ENCODE measurements at regions not wholly inside any gene's neighbourhood (a gene's known extent, or its start where the extent isn't known, plus 50 kb on each side); places are given as distances from the start of the nearest gene placed in this dataset.
"Not testable (repeated sequence)": the region's sequence is repeated elsewhere in the genome, so short reads cannot be mapped to it uniquely, and the experiment has no call there.

DNA sequence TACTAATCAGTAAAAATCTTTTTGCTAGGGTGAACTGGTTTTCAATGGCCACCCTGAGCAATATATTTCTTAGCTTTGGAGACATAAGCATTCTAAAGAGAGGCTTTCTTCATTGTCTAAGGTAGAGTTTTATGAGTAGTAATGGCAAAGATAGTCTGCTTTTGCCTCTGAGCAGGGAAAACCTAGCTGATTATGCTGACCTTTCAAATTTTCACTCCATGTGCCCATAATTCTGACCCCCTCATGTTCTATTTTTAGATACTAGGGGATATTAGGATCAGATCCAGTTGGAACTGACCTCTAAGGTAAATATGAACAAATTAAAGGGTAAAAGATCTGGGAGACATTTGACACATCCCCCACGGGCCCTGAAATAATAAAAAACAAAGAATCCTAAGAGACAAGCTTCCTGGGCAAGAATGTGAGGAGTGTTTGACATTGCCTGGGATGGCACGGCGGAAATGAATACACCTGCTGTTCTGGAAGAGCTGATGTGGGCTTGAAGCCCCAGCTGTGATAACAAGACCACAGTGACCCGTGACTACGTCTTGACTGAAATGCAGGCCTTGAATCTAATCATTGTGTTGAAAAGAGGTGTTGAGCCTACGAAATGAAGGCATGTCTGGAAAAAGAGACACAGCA is 392.1 kb upstream of the FRG1 start:
- TF ChIP-seq, protein P1, sequence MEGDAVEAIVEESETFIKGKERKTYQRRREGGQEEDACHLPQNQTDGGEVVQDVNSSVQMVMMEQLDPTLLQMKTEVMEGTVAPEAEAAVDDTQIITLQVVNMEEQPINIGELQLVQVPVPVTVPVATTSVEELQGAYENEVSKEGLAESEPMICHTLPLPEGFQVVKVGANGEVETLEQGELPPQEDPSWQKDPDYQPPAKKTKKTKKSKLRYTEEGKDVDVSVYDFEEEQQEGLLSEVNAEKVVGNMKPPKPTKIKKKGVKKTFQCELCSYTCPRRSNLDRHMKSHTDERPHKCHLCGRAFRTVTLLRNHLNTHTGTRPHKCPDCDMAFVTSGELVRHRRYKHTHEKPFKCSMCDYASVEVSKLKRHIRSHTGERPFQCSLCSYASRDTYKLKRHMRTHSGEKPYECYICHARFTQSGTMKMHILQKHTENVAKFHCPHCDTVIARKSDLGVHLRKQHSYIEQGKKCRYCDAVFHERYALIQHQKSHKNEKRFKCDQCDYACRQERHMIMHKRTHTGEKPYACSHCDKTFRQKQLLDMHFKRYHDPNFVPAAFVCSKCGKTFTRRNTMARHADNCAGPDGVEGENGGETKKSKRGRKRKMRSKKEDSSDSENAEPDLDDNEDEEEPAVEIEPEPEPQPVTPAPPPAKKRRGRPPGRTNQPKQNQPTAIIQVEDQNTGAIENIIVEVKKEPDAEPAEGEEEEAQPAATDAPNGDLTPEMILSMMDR (IDR thresholded peaks at IDR 0.05; ENCODE audit: extremely low read depth, missing control alignments) = no peak

DNA sequence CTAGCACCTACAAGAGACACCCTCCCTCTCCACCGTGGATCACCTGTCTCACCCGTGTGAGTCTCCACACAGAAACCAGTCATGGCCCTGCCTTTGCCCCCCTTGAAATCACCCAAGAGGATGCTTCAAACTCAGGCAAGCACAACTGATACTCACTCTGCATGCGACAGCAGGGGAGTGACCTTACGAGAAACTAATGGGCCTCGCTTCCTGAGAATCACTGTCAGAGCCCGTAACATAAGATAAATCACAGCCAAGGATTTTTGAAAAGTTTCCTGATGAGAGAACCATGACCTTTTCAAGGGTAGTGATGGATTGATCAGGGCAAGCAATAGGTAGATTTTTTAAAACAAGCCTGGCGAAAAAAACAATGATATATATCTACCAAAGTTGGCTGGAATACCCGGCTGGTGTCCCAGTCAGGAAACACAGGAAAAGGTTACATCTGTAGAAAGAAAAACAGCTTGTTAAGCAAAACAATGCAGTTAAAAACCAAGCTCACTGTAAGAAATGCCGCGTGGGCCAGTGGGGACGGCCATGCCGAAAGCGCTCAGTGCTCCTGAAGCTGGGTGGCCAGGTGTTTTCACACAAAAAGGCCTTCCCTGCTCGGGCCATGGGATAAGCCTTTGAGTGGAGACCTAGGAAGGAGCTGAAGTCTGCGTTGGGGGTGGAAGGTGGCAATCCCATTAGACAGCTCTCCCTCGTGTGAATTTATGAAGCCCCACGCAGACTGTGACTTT is 388.6 kb upstream of the FRG1 start:
- DNase-seq (ENCODE audit: low spot score) = not testable (repeated sequence)

More for the DNA sequence above, 392.1 kb upstream of the FRG1 start:
- DNase-seq (ENCODE audit: low spot score) = no peak

DNA sequence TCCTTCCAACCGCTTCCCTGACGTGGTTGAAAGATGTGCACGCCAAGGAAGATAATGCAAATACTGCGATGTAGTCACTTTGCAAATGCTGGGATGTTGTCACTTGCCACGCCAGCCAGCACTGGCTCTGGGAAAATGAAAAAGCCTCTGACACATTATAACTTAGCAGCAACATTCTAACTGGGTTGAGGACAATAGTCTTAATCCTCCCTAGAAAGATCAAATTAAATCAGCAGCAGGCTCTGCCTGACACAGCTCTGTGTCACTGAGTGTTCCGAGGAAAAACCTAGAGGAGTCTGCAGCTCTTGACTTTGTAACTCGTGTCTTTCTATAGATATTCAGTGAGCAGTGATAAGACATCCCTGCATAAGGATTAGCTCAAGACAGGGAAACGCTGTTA is 380.1 kb upstream of the FRG1 start:
- not testable (repeated sequence) for DNase-seq (ENCODE audit: low spot score)

GRCh38 chr4:189563751-189564150 is 376.9 kb upstream of the FRG1 start:
- not testable (repeated sequence) for DNase-seq (ENCODE audit: low spot score)

- DNase-seq (ENCODE audit: low spot score) = not testable (repeated sequence)
These were observed 374.4 kb upstream of the FRG1 start for GRCh38 chr4:189566271-189566670.

GRCh38 chr4:189566900-189567299 is 373.8 kb upstream of the FRG1 start:
- not testable (repeated sequence) for DNase-seq (ENCODE audit: low spot score)

GRCh38 chr4:189579645-189580044 is 361.0 kb upstream of the FRG1 start:
- not testable (repeated sequence) for DNase-seq (ENCODE audit: low spot score)

GRCh38 chr4:189586908-189587632 is 353.6 kb upstream of the FRG1 start:
- not testable (repeated sequence) for DNase-seq (ENCODE audit: low spot score)

DNA sequence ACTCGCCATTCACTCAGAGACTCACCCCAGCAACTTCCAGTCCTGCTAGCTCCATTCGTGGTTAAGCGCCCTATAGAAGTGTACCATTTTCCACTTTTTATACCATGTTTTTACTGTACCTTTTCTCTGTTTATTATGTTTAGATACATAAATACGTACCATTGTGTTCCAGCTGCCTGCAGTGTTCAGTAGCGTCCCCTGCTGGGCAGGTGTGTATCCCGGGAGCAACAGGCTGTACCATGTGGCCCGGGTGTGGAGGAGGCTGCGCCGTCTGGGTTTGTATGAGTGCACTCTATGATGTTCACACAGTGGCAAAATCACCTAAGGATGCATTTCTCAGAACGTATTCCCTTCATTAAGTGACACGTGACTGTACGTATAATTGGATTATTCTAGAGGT is 351.5 kb upstream of the FRG1 start:
- DNase-seq (ENCODE audit: low spot score) = not testable (repeated sequence)

DNA sequence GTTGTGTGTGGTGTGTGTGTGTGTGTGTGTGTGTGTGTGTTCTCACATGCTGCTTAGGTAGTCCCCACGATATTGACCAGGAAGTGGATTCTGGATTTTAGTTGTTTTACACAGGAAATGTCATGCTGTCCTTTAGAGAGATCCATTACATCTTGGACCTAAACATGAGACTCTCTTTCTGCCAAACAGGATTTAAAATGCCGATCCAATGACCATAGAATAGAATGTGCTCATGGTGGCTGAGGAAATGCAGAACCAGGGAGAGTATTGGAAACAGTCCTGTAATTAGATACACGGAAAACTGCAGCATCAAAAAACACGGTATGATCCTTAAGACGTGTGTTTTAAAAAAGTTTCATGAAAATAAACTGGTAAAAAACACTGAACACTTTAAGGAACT is 347.8 kb upstream of the FRG1 start:
- no peak for DNase-seq (ENCODE audit: low spot score)
- TF ChIP-seq, protein P1 (IDR thresholded peaks at IDR 0.05; ENCODE audit: extremely low read depth, missing control alignments) = no peak

DNA sequence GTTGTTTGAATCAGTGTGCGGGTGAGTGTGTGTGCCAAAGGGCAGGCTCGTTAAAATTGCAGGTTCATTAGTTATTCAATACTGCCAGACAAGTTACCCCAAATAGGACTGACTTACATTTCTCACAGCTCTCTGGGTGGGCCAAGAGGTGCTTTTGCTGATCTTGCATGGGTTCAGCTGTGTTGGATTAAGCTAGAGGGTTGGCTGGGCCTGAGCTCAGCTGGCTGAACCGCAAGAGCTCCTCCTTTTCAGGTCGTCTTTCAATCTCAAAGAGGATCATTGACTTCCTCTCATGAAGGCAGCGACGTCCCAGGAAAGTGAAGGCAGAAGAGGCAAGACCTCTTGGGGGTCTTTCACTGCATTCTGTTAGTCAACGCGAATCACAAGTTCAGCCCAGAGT is 343.3 kb upstream of the FRG1 start:
- DNase-seq (ENCODE audit: low spot score) = no peak

More for the DNA sequence above, 343.3 kb upstream of the FRG1 start:
- TF ChIP-seq, protein P1 (IDR thresholded peaks at IDR 0.05; ENCODE audit: extremely low read depth, missing control alignments) = no peak
